ENCODE measurements at regions not wholly inside any gene's neighbourhood (a gene's known extent, or its start where the extent isn't known, plus 50 kb on each side); places are given as distances from the start of the nearest gene placed in this dataset.
"Not testable (repeated sequence)": the region's sequence is repeated elsewhere in the genome, so short reads cannot be mapped to it uniquely, and the experiment has no call there.

DNA sequence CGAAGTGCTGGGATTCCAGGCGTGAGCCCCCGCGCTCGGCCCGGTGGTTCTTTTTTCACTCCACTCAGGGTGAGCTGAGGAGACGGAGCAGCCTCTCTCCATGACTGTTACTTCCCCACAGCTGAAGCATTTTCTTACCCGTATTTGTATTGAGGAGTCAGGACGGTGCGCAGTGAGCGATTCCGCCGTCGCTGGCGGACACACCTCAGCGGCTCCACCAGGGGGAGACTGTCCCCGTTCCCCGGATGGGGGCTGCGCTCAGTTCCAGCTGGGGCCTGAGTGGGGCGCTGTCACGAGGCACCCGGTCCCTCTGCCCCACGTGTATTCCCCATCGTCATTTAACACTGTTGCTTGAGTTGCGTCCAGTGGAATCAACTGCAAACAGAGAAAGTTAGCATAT, 844.0 kb upstream of the FRG1 start:
- no peak for DNase-seq (ENCODE audit: low spot score)

DNA sequence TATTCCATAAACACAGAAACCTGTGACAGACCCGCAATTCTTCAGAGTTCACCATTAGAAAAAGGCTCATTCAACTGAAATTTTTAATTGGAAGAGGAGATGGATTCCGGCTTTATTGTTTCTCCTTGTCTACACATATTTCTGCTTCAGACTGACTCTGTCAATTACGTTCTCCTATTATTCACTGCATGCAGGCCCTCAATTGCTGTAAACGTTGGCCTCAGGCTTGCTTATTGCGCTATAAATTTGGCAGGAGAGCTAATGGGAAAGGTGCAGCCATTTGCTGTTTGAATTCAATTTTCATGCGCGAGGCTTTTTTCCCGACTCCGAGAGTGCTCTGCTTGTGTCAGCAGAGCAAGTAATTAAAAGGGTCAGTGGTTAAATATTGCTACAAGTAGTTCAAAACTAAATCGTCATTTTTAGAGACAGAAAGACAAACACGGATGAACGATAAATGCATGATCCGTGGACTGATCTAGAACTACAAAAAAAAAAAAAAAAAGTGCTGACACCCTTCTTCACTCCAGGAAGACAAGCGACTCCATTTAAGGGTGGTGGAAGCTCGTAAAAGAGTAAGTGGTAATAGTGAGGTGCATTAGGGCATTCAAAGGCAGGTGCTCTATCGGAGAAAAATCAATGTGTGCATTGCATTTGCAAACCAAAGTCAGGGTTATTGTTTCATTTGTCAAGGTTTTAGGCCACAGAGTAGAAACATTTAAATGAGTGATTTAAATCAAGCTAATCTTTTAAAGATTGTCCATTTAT, 841.6 kb upstream of the FRG1 start:
- no peak for DNase-seq (ENCODE audit: low spot score)

DNA sequence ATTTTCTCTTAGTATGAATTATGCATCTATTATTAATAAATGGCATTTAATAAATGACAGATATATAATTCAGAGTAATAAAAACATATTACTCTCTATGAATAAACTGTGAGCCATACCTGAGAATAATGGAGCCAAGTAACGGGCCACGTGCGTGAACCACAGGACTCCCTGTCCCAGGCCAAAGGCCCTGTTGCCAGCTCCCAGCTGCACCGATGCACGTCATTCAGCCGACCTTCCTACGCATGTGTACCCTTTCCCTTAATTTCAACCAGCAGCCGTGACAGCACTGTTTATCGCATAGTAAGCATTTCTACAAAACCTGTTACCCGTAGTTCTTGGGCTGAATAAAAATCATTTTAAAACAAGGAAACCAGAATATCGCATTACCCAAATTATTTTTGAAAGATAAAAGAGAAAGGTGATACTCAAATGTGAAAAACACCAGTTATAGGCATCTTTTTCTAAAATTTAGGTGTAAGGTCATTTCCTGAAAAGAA, 827.2 kb upstream of the FRG1 start:
- no peak for DNase-seq (ENCODE audit: low spot score)

DNA sequence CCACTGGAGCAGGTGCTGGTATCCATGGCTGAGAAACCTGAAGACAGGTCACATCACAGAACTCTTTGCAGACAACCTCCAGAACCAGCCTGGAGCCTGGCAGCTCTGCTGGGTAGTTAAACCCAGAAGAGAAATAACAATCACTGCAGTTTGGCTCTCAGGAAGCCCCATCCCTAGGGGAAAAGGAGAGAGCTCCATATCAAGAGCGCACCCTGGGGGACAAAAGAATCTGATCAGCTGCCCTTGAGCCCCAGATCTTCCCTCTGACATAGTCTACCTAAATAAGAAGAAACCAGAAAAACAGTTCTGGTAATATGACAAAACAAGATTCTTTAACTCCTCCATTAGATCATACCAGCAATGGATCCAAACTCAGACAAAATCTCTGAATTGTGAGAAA, 823.2 kb upstream of the FRG1 start:
- peak; percentile 4 for DNase-seq (ENCODE audit: low spot score)

DNA sequence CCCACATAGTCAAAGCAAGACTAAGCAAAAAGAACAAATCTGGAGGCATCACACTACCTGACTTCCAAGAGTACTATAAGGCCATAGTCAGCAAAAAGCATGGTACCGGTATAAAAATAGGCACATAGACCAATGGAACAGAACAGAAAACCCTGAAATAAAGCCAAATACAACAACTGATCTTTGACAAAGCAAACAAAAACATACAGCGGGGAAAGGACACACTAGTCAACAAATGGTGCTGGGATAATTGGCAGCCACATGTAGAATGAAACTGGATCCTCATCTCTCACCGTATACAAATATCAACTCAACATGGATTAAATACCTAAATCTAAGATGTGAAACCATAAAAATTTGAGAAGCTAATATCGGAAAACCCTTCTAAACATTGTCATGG, 819.3 kb upstream of the FRG1 start:
- DNase-seq (ENCODE audit: low spot score) = no peak

DNA sequence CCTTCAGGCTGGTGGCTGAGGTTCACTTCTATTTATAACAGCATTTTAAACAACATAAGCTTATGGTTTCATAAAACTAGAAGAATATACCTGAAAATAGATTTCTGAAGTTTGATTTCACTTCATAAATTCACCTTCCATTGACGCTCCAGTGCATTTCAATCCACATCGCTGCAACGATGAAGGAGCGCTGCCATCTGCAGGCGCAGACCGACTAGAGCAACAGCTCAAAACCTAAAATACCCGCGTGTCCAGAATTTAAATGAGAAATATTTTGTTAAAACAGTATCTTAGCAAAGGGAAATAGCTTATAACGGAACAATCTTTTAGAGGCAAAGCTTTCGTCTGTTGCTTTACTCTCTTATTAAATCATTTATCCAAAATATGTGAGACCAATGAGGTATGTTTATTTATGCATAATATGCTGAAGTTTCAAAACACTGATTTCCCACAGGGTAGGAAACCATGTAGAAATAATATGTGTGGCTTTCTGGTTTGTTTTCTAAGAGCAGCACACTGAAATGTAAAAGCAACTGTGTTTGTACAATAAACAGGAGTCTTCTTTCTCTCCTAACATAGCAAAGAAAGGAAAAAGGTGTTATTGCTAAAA, 816.4 kb upstream of the FRG1 start:
- peak; percentile 58 for DNase-seq (ENCODE audit: low spot score)

DNA sequence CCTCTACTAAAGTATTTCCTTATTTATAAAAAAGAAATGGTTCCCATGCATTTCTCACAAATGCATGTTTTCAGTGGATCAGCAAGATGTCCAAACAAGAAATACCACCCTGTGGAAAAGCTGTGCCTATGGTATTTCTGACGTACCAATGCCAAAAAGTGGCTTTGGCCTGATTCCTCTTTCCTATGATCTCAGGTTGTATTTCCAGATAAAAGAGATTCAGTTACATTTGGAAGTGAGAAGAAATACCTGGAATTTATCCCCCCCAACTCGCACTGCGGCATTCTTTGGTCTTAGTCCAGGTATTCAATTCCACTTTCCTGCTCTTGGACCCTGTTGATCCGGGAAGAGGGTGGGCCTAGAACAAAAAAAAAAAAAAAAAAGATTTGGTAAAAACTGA, 815.9 kb upstream of the FRG1 start:
- DNase-seq (ENCODE audit: low spot score) = no peak

DNA sequence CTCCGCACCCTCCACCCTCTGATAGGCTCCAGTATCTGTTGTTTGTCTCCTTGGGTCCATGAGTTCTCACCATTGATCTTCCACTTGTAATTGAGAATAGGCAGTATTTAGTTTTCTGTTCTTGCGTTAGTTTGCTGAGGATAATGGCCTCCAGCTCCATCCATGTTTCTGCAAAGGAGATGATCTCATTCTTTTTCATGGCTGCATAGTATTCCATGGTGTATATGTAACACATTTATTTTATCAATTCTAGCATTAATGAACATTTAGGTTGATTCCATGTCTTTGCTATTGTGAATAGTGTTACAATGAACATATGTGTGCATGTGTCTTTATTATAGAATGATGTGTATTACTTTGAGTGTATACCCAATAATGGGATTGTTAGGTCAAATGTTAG, 814.6 kb upstream of the FRG1 start:
- DNase-seq (ENCODE audit: low spot score) = no peak

DNA sequence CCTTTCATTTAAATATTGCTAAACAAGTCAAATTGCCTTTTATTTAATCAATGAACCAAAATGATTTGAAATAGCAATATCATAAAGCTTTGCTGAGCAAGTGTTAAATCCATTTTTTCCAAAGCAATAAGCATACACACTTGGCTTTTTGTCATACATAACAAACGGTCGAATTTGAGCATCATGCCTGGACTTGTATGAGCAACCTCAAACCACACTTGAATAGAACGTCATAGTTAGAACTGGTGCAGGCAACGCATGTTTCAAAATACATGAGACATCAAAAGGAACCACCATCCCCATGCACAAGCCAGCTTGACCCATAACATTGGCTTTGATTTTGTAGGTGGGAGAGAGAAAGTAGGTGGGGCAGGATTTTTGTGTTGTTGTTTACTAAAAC, 812.3 kb upstream of the FRG1 start:
- DNase-seq (ENCODE audit: low spot score) = no peak

DNA sequence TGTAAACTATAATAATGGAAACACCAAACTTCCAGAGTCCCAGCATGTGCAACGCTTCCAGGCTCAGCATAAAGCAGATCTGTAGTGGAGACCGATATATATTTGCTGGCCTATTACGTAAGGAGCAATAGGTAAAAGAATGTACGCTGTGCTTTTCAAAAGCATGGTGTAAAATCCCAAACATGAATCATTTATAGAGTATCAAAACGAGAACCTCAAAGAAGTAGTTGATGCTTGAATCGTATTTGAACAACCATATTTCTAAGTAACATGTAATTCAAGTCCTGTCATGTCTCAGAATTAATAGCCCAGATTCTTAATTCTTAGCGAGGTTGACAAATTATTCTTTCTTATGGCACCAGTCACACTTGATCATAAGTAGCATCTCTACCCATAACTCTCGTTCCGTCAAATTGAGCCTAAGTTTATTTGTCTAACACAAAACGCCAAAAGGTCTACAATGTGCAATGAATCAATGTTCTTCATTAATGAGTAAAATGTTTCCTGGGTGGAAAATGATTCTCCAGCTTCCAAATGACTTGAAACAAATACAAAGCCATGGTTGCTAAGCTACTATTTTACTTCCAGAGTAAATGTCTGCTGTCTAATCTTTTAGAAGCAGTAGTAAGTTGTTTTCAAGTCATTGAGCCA, 811.5 kb upstream of the FRG1 start:
- no peak for DNase-seq (ENCODE audit: low spot score)

DNA sequence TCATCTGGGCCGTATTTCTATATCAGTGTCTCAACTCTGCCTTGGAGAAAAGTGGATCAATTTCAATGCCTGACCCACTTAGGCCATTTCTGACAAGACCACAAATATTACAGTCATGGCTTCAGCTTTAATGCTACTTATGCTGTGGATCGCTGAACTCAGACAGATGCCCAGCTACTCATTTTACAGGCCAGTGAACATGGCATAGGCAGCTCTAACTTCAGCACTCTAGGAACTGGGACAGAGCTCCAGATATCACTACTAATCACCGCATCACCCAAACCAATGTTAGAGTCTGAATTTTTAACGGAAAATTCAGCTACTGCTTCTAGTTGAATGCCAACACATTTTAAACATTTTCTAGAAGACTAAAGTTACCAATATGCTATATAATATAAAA, 809.6 kb upstream of the FRG1 start:
- DNase-seq (ENCODE audit: low spot score) = no peak

DNA sequence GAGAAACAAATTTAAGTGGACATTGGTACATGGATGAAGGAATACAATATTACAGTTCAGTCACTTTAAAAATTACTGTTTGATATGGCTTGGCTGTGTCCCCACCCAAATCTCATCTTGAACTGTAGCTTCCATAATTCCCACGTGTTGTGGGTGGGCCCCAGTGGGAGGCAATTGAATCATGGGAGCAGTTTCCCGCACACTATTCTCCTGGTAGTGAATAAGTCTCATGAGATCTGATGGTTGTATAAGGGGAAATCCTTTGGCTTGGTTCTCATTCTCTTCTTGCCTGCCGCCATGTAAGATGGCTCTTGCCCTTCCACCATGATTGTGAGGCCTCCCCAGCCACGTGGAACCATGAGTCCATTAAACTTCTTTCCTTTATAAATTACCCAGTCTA, 804.2 kb upstream of the FRG1 start:
- DNase-seq (ENCODE audit: low spot score) = no peak

DNA sequence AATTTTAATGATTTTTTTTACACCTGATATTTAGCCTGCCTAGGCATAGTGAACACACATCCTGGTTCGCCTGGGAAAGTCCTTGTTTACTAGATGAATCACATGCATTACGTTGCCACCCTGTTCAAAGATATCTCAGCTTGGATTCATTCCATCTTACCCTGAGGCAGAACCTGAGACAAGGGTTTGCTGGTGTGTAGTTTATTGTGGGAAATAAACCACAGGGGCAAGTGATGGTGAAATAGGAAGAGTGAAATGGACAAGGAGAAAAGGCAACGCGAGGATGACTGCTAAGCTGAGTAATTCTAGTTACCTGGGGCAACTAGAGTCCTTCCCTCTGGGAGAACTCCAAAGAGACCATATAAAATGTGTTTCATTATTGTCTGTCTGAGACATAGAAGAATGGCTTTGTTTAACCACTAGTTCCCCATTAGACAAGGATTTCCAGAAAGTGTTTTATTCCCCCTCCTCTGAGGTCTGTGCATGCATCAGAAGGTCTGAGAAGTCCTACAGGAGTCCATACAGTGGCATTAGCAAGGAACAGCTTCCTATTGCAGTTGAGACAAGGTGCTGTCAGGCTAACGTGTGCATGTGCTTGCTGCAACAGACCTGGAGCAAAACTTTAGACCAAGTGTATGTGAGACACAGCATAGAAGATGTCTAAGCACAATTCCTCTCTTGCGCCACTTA, 797.3 kb upstream of the FRG1 start:
- DNase-seq (ENCODE audit: low spot score) = peak; percentile 94

DNA sequence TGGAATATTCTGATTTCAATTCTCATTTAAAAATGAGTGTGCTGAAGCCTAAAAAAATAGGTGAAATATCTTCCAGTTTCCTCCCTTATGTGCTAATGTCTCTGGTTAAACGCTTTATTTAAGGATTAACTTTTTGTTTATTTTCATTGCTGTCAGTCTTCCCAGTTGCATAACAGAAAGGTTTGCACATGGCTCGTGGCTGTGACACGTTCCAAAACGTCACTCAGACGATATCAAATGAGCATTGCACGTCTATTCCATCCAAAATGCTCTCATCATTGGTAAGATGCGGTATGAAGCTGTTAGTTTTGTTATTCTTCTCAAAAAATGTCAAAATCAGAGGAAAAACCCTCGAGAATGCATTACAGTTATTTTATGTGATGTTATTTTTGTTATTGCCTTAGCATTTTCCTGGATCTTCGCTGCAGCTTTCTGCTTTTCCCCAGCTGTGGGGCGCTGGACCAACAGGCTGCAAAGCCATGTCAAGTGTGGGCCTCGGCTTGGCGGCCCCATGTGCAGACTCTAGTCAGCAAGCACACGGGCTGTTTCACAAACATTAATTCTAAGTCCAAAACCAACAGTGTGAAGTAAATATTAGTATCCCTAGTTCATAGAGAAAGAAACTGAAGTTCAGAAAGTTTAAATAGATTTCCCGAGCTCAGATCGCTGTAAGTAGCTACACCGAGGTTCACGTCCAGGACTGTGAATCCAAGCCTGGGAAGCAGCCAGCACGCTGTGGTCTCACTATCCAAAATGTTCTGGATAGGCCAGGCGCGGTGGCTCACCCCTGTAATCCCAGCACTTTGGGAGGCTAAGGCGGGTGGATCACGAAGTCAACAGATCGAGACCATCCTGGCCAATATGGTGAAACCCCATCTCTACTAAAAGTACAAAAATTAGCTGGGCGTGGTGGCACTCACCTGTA, 793.4 kb upstream of the FRG1 start:
- no peak for DNase-seq (ENCODE audit: low spot score)

DNA sequence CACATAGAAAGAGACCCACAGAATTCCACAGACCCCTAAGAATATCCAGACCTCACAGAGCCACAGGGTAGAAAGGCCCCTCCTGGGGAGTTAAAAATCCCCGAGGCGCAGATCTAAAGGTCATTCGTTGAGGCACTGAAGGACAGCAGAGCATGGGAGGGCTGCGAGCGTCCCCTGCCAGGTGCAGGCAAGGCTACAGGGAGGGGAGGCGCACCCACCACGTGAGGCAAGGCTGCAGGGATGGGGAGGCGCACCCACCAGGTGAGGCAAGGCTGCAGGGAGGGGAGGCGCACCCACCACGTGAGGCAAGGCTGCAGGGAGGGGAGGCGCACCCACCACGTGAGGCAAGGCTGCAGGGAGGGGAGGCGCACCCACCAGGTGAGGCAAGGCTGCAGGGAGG, 785.6 kb upstream of the FRG1 start:
- DNase-seq (ENCODE audit: low spot score) = not testable (repeated sequence)

DNA sequence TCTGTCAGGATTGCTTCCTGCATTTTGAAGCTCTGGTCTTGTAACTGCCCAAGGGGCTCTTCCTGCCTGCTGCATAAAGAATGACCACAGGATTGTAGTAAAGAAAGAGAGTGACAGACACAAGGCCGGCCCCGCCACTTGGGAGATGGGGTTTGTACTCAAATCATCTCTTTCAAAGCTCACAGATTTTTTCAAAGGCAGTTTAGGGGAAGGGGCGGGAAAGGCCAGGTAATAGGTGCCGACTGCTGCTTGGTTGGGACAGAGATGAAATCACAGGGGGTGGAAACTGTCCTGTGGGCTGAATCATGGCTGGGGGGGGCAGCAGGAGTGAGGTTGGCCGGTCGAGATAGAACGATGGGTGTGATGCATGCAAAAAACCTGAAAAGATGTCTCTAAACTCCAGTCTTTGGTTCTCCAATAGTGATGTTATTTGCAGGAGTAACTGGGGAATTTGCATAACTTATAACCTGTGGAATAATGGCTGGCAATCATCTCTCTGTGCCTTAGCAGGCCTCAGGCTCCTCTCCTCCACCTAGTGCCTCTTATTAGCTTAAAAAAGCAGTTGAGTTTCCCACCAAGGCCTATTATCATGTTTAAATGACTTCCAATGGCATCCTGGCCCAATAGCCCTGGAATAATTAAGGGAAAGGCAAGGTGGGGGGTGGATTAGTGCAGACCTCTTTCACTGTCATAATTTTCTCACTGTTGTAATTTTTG, 778.4 kb upstream of the FRG1 start:
- no peak for DNase-seq (ENCODE audit: low spot score)

DNA sequence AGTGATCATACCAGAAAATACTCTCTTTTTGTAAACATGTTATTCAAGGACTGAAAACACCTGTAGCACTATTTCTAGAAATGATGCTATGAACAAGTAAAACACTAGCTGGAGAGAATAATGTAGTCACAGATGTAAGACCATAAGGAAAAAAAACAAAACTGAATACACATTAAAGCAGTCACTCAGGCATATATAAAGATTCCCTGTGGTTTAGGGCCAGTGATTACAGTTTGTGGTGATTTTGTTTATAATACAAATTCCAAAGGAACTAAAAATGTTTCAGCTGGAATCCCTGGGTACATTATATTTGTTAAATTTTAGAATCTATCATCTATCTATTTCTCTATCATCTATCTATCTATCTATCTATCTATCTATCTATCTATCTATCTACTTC, 777.8 kb upstream of the FRG1 start:
- no peak for DNase-seq (ENCODE audit: low spot score)

DNA sequence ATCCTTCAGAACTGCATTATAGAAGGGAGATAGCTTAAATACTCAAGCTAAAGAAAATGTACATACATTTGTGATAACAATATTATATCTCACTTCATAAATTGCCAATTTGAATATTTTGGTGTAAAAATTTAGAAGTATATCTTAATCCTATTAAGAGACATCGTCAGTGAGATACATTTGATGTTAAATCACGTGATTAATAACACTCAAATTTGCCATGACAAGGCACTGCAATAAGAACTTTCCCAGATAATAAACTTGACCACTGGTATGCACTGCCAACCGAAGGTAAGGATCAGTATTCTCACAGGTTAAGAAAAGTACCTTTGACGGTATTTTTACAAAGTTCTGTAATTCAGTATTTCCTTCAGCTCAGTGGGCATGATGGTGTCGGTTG, 764.7 kb upstream of the FRG1 start:
- no peak for DNase-seq (ENCODE audit: low spot score)

DNA sequence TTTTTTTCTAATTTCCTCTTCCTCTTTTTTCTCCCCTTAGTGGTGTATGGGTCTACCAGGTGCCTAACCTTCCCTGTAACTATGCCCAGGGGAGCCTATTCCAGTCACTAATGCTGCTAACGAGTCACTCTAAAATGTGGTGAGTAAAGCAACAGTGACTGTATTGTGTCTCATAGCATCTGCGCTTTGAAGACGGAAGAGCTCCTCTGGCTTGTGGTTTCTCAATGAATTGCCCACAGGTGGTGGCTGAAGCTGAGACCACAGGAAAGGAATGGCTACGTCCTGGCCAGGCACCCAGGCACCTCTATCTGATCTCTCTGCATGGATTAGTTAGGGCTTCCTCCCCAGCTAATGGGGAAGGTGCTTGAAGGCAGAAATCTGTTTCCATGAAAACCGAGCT, 763.5 kb upstream of the FRG1 start:
- peak; percentile 89 for DNase-seq (ENCODE audit: low spot score)

DNA sequence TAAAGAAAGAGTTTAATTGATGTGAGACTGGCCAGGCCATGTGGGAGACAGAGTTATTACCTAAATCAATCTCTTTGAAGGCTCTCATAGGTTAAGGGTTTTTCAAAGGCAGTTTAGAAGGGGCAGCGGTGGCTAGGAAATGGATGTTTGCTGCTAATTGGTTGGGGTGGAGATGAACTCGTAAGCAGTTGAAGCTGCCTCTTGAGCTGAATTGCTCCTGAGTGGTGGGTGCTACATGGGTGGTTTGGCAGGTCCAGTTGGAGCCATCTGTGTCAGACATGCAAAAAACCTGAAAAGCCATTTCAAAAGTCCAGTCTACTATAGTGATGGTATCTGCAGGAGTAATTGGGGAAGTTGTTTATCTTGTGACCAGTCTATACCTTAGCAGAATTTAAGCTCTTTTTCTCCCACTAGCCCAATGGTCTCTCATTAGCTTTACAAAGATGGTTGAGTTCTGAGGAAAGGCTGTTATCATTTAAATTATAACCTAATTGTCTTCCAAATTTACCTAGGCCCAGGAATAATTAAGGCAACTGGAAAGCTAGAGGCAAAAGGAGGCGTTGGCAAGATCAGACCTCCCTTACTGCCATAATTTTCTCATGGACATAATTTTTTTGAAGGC, 762.4 kb upstream of the FRG1 start:
- no peak for DNase-seq (ENCODE audit: low spot score)
